HG03159 (cell line): ENCODE measurements at regions not wholly inside any gene's neighbourhood (a gene's known extent, or its start where the extent isn't known, plus 50 kb on each side); places are given as distances from the start of the nearest gene placed in this dataset.
A peak's percentile ranks its signal among the peaks of the same experiment; 100 is the strongest.
"Not testable (repeated sequence)": the region's sequence is repeated elsewhere in the genome, so short reads cannot be mapped to it uniquely, and the experiment has no call there.

Experiments used
- ATAC-seq: cut with Tn5 transposase; IDR thresholded peaks from one replicate; pipeline ENCODE4 v1.9.1; 2021; ENCODE audit warnings: mild to moderate bottlenecking, moderate library complexity; ENCODE audit not compliant: unreplicated experiment

GRCh38 chr7:85384392-85384791 is 197.5 kb upstream of the SEMA3D start:
- no peak for ATAC-seq

DNA sequence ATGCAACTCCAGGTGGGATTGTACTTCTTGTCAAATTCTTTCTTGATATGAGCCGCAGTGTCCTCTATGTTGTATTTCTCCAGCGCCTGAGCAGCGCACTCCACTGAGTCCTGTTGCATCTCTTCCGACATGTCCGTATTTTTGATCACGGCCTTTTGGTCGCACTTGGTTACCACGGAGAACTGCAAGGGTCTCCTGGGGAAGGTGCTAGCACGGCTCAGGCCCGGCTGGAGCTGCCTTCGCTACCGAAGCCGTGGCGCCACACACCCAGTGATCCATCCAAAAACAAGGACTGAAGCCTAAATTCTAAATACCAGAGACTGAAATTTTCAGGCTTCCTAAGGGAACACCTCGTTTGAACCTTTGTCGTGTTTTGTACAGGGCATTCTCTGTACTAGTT is 194.4 kb upstream of the SEMA3D start:
- no peak for ATAC-seq

- no peak for ATAC-seq
Observed at GRCh38 chr7:85376589-85376988, 189.7 kb upstream of the SEMA3D start.

DNA sequence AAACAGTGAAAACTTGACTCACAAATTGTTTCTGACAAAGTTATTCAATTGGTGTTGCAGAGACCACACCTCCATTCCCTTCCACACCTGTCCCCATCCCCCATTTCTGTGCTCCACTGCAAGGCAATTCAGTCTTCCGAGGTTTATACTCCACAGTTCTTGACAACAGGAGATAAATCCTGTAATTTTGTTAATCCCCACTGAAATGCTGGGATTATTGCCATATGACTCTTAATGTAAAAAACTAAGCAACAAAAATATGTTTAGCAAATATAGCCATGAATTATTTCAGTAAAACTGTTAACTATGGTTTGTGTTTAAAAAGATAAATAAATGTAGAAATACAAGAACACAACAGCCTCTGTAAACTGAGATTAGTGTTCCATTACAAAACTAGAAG is 170.1 kb upstream of the SEMA3D start:
- ATAC-seq, result no peak

DNA sequence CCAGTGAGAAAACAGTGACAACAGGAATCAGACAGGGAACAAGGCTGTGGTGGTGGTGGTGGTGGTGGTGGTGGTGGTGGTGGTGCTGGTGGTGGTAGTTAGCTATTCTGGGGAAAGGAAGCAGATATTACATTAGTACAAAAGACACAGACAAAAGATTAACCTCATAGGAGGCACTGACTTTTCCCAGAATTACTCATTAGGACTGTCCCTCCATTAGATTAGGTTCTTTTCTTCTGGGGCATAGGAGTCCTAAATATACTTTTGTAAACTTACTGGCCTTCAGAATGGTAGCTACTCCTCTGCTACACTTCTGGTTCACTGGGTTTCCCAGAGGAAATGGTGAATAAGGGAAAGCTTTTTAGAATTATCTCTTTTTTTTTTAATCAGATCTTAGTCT is 156.6 kb upstream of the SEMA3D start:
- peak; percentile 40 for ATAC-seq

GRCh38 chr7:85342781-85343180 is 155.9 kb upstream of the SEMA3D start:
- no peak for ATAC-seq

DNA sequence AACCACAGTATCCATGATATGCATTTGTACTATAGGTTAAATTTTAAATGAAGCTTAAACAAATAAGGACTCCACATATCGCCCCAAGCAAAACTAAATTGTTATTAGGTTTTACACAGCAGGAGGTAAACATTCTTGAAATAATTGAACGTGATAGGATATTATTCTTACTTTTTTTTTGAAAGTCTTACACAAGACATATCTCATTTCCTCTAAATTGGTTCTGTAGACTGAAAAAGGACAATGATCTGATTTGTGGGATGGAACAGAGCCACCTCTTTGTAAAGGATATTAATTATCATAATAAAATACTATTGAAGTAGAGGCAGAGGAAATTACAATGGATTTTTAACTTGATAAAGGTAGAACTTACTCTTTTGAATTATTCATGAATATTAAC is 155.1 kb upstream of the SEMA3D start:
- no peak for ATAC-seq

- ATAC-seq, result no peak
Observed at GRCh38 chr7:85341121-85341520, 154.3 kb upstream of the SEMA3D start.

DNA sequence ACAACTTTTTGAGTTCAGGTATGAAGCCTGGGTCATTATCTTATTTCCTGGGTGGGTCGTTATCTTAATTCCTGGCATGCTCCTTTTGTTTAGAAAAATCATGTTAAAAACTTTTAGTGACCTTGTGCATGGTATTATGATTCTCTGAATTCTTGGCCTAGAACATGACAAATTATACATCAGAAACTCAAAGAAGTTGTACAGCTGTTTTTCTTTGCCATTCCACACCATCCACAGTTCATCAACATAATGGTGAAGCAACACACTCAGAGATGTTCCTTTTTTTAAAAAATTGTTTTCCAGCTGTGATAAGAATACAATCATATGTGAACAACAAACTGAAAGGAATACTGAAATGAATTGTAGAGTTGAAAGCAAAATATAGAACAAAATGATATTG is 149.2 kb upstream of the SEMA3D start:
- ATAC-seq, result no peak

GRCh38 chr7:85335113-85335512 is 148.3 kb upstream of the SEMA3D start:
- ATAC-seq, result not testable (repeated sequence)

DNA sequence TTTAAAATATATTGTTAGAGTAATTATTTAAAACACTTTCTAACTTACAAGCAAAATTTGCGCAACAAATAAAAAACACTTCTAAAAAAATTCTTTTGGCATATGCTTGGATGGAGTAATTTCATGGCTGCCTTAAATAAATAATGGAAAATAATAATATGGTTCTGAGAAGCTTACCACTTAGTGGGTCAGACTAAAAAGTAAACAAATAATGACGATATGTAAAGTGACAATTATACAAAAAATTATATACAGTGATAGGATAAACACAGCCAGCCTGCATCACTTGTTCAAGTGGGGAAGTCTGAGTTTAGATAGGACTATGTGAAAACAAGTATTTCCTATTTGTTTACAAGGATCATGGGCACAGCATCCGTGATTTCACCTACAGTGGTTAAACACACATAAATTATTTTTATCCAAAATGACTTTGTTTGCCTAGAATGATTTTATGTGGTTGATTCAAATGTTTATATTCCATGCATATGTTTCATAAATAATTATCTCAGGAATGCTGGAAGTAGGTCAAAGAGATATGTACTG is 141.7 kb upstream of the SEMA3D start:
- no peak for ATAC-seq

DNA sequence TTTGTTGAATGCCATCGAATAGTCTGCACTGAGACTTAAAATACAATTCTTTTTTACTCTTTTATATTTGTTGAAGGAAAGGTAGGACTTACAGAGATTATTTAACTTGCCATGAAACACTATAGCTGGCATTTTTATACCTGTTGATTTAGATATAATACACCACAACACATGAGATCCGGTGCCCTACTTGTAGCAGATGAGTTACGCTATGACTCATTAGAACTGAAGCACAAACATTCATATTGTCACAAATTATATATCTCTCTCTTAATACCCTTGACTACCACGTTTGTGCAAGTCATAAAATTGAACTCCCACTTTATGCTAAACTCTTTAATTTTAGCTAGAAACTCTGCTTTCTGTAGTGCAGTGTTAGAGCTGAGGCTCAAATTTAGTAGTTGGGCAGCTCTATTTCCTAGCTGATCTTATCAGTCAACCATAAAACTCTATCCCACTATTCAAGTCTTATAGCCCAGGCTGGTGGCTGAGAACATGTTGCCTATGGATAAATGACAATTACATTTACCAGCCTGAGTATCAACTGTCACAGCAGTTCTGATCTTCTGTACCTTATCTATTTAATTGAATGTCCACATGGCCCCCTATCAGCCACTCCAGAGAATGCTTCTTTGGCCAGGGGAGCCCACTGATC is 137.4 kb upstream of the SEMA3D start:
- no peak for ATAC-seq

GRCh38 chr7:85322252-85322651 is 135.4 kb upstream of the SEMA3D start:
- ATAC-seq, result no peak

DNA sequence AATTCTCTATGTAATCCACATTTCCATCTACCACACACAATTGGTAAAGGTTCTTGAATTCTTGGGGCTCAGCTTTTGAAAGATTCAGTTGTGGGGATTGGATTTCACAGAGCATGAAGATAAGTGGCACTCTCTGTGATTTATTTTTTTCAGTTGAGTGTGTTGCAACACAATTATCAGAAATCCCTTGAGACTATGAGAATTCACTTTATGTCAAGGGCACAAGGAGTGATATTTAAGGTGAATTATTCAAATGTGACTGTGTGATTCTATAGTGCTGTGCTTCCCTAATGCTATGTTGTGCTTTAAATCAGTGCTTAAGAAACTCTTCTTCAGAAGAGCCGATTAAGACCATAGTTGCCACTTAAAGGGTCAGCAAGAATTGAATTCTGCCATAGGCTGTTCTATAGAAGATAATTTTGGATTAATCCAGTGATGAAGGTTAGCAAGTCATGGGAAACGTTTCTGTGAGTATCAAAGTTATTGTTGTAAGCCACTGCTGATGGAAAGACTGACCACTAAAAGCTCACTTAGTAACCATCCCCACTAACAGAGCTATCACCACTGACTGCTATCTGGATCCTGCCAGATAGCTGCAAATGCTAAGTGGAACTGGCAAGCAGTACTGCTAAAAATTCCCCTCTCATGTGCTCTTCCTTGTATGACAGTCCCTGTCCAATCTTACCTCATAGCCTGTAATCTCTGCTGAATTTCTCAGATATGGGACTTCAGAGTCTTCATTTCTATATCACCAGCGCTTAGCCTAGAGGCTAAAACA is 134.0 kb upstream of the SEMA3D start:
- ATAC-seq, result no peak

GRCh38 chr7:85316489-85316888 is 129.6 kb upstream of the SEMA3D start:
- no peak for ATAC-seq

DNA sequence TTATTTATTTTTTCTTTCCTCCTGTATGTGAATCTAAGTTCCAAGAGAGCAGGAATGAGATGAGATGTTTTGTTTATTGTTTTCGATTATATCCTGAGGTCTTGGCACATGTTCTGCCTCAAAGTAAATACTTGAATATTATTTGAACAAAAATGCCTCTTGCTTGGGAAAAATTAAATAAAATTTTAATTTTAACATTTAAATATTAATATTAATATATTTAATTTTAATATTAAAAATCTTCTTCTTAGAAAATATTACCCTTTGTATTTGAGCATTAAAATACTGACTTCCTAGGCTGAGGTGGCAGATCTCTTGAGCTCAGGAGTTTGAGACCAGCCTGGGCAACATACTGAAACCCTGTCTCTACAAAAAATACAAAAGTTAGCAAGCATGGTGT is 123.4 kb upstream of the SEMA3D start:
- no peak for ATAC-seq

DNA sequence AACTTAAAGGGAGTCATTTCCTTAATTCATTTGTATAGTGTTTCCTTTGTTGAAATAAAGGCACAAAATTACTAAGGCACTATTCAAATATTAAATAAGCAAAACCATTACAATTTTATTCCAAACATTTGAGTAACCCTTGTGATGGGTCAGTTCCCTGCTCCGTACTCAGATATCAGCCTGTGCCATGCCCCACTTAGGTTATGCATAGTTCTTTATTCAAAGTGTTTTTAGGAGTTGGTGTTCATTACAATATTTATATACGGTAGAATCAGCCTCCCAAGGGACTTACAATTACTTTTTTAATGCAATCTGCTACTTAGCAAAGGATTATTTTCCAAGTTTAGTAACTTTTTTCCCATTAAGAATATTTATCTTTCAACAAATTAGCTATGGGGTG is 119.3 kb upstream of the SEMA3D start:
- ATAC-seq, result no peak

GRCh38 chr7:85294176-85294575 is 107.3 kb upstream of the SEMA3D start:
- no peak for ATAC-seq

GRCh38 chr7:85292908-85293576 is 106.2 kb upstream of the SEMA3D start:
- peak; percentile 67 for ATAC-seq

GRCh38 chr7:85290269-85290668 is 103.4 kb upstream of the SEMA3D start:
- peak; percentile 44 for ATAC-seq

GRCh38 chr7:85289279-85289678 is 102.4 kb upstream of the SEMA3D start:
- ATAC-seq, result no peak
